ENCODE measurements at regions not wholly inside any gene's neighbourhood (a gene's known extent, or its start where the extent isn't known, plus 50 kb on each side); places are given as distances from the start of the nearest gene placed in this dataset.
A peak's percentile ranks its signal among the peaks of the same experiment; 100 is the strongest.

DNA sequence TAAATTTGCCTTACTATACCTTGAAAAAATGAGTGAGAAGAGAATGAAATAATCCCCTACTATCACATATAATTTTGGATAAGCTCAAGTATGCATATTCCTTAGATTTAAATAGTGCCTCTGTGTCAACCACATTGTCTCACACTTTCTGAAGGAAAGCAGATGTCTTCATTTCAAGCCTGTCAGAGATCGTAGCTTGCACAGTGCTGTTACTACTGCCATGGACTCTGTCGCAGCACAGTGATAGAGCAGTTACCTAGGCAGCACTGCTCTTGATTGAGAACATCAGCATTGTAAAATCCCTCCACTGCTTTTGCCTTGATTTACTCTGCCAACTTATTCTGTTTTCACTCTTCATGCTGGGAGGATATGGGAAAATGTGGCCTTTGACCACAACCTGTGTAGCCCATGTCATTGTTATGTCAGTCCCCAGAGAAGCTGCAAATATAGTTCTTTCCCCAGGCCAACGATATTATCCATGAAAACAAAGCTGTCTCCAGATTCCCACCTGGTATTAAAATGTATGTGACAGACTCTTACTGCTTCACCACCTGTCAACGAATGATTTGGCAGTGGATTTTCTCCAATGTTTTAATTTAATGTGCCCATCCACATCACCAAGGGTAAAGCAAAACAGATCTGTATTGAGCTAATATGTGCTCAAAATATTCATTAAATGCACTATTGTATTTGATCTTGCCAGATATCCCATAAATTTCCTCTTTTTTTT is 675.7 kb downstream of the METTL4 start:
- no peak for DNase-seq

GRCh38 chr18:1906421-1906820 is 664.9 kb downstream of the METTL4 start:
- peak; percentile 59 for DNase-seq

DNA sequence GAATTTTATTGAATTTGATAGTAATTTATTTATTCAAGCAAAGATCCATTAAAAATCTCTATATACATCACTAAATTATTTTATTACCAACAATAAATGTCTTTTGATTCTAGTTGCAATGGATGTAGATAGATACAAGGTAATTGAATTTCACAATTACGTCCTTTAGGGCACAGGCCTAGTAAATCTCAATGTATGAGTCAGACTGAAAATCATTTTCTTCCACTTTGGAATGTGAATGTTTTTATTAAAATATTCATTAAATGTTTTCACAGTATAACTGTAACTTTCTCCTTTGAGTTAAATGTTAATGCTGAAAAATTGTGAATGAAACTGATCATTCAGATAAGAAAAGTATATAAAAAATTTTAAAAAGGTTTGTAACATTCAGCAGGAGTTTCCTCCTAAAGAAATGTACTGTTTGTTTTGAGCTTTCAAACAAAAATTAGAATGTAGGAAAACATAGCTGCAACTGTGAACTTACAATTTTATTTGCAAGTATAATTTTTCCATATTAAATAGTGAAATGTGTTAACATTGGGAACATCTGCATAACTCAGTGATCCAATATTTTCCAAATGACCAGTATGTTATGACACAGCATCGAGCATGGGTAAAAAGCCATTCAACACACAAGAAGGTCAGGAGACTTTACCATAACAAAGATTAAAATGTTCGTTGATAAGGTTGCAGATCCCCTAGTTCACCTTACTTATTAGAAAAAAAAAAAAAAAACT is 663.7 kb downstream of the METTL4 start:
- no peak for DNase-seq

GRCh38 chr18:1914489-1914888 is 656.8 kb downstream of the METTL4 start:
- peak; percentile 18 for DNase-seq

GRCh38 chr18:1916869-1917523 is 654.3 kb downstream of the METTL4 start:
- no peak for DNase-seq

GRCh38 chr18:1917569-1917968 is 653.7 kb downstream of the METTL4 start:
- DNase-seq = no peak

DNA sequence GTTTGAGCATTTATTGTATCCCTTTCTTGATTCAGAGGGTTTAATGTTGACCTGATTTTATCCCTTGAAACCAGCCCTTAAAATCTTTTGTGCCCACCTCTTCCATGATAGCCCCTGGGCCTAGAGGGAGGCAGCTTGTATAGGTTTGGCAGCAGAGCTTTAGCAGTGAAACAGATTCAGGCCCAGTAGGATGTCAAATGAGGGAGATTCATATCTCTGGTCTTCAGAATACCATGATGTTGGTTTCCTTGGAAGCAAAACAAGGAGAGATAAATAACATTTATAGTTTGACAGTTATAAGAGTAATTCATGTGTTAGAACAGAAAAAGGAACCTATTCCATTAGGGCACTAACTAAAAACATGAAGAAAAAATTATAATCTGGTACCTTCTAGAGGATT is 649.2 kb downstream of the METTL4 start:
- DNase-seq = no peak

- DNase-seq = no peak
Measured at GRCh38 chr18:1928711-1929110, 642.6 kb downstream of the METTL4 start.

DNA sequence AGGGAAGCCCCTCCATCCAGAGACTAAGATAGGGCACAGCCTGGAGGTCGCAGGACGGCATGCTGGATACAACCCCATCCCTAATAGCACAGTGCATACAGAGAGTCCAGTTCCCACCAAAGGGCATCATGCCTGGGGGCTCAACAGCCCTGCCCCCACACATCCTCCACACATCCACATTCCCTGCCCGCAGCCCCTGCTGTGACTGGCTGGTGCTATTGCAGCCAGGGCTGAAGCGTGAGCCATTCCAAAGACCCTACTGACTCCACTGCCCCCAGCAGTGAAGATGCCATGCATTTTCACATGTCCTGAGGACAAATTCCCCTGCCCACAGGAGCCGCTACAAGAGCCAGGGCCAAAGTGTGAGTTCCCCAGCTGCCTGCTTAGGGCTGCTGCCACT is 641.6 kb downstream of the METTL4 start:
- DNase-seq = no peak

- DNase-seq = no peak
Measured at GRCh38 chr18:1930291-1931270, 640.7 kb downstream of the METTL4 start.

GRCh38 chr18:1952486-1952885 is 618.8 kb downstream of the METTL4 start:
- DNase-seq = no peak

DNA sequence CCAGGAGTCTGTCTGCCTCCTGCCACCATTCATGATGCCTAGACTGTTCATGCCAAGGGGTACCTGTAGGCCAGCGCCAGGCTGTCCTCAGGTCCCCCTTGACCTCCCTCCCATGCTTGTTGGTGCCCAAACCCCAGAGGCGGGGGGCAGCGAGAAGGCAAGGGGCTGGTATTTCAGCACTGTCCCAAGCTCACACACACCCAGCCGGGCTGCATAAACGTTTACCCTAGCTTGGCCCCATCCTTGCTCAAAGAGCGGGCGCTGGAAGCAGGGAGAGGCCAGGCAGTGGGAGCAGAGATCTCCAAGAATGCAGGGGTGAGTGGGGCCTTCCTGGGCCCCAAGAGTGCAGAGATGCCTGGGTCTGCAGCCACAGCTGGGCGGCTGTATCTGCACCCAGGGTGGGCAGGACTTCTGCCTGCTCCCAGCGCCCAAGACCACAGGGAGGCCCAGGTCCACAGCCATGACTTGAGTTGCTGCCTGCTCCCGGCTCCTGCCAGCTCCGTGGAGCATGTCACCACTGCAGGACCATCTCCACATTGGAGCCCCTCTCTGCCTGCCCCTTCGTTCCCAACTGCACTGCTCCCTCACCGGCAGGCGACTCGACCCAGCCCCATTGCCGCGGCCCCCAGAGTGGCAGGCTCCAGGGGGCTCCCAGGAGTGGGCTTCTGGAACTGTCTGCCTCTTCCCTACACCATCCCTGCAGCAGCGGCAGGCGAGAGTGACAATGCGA is 616.6 kb downstream of the METTL4 start:
- DNase-seq = no peak

- DNase-seq = no peak
Measured at GRCh38 chr18:1958798-1959197, 612.5 kb downstream of the METTL4 start.

DNA sequence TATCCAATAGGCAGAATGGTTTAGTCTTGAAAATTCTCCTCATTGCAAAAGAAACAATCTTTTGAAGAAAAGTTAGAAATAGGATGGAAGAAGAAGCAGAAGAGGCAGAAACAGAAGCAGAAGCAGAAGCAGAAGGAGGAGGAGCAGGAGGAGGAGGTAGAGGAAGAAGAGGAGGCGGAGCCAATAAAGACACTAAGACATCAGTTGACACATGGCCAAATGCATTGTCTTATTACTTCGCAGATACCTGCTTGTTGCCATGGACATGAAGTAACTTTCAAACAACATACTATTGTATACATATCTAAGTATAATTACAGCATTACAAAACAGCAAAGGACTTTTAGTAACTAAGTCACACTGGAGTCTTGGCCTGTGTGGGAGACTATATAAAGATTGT is 606.3 kb downstream of the METTL4 start:
- no peak for DNase-seq

DNA sequence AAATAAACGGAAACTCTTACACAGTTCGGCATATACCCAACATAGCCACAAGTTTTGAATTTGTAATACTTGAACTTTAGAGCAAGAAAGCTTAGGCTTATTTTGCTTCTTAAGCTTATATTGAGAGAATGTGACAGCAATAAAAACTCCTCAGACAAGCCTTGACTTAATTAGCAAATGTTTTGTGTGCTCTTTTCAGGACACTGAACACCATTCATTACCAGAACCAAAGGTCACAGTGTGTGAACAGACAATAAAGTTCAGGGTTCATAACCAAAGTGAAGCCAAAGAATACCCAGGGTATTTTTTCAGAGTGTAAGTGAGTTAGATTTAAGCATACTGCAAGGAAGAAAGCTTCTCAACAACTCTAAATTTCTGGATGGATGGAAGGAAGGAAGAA is 605.8 kb downstream of the METTL4 start:
- DNase-seq = no peak

DNA sequence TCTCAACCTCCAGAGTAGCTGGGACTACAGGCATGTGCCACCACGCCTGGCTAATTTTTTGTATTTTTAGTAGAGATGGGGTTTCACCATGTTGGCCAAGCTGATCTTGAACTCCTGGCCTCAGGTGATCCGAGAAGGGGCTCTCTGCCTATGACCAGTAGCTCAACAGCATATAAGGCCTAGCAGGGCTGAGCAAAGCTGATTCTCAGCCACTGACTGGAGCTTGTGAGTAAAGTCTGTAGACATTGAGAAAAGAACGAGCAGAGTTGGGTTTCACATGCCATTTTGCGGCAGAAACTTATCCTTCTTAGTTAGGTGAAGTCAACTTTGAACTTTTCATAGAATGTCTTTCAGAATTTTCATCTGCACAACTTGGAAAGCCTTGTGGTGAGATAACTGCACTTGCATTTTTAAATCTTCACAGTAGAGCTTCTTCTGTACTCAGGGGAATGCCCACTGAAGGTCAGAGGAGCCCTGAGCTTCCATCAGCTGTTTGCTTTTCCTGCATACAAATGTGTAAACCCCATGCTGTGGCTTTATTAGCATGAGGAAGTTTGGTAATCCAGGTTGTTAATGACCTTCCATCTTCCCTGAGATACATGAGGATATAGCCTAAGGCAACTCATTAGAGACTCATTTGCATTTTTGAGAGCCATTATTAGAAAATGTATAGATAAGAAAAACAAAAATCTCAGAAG is 602.4 kb downstream of the METTL4 start:
- DNase-seq = no peak

DNA sequence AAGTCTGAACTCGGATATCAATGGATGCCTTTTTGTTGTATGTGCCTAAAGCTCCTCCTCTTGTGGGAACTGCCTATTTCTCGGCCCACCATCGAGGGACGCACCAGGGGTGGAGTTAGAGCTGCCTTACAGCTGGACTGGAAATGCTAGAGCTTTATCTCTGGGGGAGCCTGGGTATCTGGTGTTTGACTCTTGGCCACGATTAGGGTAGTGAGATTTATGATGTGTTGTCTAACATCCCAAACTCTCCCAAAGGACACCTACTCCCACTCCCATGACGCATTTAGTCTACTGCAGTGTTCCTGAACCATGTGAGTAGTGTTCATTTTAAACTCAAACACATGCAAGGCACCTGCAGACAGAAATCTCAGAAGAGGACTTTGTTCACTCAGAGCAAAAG is 594.8 kb downstream of the METTL4 start:
- DNase-seq = no peak

- no peak for DNase-seq
Measured at GRCh38 chr18:1982056-1982455, 589.2 kb downstream of the METTL4 start.

DNA sequence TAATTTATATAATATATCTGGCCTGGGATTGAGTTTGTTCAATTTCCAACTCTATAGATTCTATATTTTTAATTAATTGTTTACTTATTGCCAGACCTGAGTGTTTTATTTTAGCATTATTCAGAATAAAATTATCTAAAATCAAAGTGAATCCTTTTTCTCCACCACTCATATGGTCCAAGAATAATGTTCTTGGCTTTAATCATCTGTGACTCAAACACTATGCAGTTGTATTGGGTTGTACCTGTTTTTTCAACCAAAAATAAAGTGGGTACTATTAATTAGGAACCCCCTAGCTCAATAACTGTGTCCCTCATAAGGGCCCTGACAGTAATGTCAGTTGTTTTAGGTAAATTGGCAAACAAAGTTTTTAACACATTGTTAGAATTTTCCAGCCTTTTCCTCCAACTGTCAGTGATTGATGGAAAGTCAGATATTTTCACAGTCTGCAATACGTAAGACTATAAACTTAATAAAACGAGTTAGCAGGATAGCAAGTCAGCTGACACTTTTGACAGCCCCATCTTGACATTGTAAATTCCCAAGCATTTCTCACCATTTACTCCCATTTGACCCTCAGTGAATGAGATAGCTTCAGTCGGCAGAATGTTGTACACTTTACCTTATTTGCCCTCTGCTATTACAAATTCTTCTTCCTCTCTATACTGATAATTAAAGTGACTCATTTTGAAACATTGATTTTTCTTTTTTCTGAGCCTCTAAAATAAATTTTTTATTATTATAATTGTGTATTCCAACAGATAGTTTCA is 587.4 kb downstream of the METTL4 start:
- DNase-seq = no peak

GRCh38 chr18:1993866-1994265 is 577.4 kb downstream of the METTL4 start:
- DNase-seq = no peak

GRCh38 chr18:1994471-1994870 is 576.8 kb downstream of the METTL4 start:
- no peak for DNase-seq

Measured in NCI-H345 (cell line).